K562 (cell line): ENCODE measurements at regions not wholly inside any gene's neighbourhood (a gene's known extent, or its start where the extent isn't known, plus 50 kb on each side); places are given as distances from the start of the nearest gene placed in this dataset.

ENCODE experiments used
- ATAC-seq: fragments of 200-7000 bp; cut with Tn5 transposase; 3 replicates; pipeline ENCODE4 v1.9.1; 2020; ENCODE audit warnings: moderate library complexity
- BruUV-seq: library from RNA; stranded (reverse); fragments of 400-500 nt; replicated peaks from 2 replicates; lab custom pipeline; 2021; lab: Mats Ljungman, UMichigan
- CTCF ChIA-PET: fragments of 300-600 bp; formaldehyde crosslinking; extraction: SDS; loops from one replicate; lab custom pipeline; 2021; ENCODE audit warnings: low intra/inter-chr PET ratio; lab: Yijun Ruan, JAX
- POLR2A ChIA-PET: fragments of 300-600, 350-650 bp; sonication (Branson Sonifier 250); formaldehyde crosslinking; extraction: SDS; loops from one replicate; lab custom pipeline; 2021; ENCODE audit warnings: antibody characterized with exemption, inconsistent platforms; lab: Yijun Ruan, JAX
- DNase-seq, 4 experiments: peaks; one replicate each; pipeline versions ENCODE4 v3.0.0 to v3.0.0-alpha.2; 2011 to 2018; ENCODE audit warnings: low spot score in 3 of 4, mixed read lengths in 3 of 4; ENCODE audit errors: extremely low read depth in 1 of 4
- FAIRE-seq: peaks from 2 replicates; lab custom pipeline; 2011; peaks lifted over from hg19 to GRCh38; lab: Jason Lieb, UNC
- H2AFZ ChIP-seq: 2 replicates; pipeline ENCODE4 v1.6.0; 2011; ENCODE audit warnings: low read depth, low read length, control low read depth, inconsistent platforms
- H3K27ac ChIP-seq: fragments of 200-600 bp; 3 replicates; pipeline ENCODE4 v1.8.0; 2011; ENCODE audit warnings: low read depth, mild to moderate bottlenecking, control low read depth, inconsistent platforms, low read length, moderate library complexity, mixed read lengths; ENCODE audit errors: extremely low read depth
- H3K27me3 ChIP-seq, 2 experiments: fragments of 300-600 bp in 1 of 2; 2 replicates in 1 of 2; 3 replicates in 1 of 2; pipeline versions ENCODE4 v1.6.0 to v1.8.0; 2011; ENCODE audit warnings: inconsistent platforms in 2 of 2, low read length in 2 of 2, mild to moderate bottlenecking in 1 of 2, mixed read lengths in 1 of 2, moderate library complexity in 1 of 2; ENCODE audit not compliant: control insufficient read depth in 2 of 2, insufficient read depth in 2 of 2
- H3K36me3 ChIP-seq: fragments of 300-600 bp; 3 replicates; pipeline ENCODE4 v1.8.0; 2011; ENCODE audit warnings: mild to moderate bottlenecking, low read length, inconsistent platforms; ENCODE audit not compliant: control insufficient read depth, insufficient read depth
- H3K4me1 ChIP-seq, 2 experiments: fragments of 200-600 bp in 1 of 2; replicated peaks in 1 of 2; 2 replicates in 1 of 2; 3 replicates in 1 of 2; pipeline versions ENCODE4 v1.5.1 to v1.8.0; 2011; ENCODE audit warnings: inconsistent platforms in 2 of 2, low read length in 2 of 2, mild to moderate bottlenecking in 1 of 2, mixed read lengths in 1 of 2, moderate library complexity in 1 of 2; ENCODE audit not compliant: control insufficient read depth in 2 of 2, insufficient read depth in 2 of 2
- H3K4me2 ChIP-seq: 2 replicates; pipeline ENCODE4 v1.6.1; 2011; ENCODE audit warnings: low read length, control low read depth, inconsistent platforms, mixed read lengths; ENCODE audit not compliant: insufficient read depth
- H3K4me3 ChIP-seq: fragments of 200-600 bp; sonication (generic), shearing (Covaris generic); 2 replicates; pipeline ENCODE4 v1.5.1; 2016; ENCODE audit warnings: control low read depth, inconsistent platforms
- H3K79me2 ChIP-seq: fragments of 200-600 bp; 3 replicates; pipeline ENCODE4 v1.8.0; 2011; ENCODE audit warnings: low read length, inconsistent platforms; ENCODE audit not compliant: control insufficient read depth, insufficient read depth
- H3K9ac ChIP-seq, 2 experiments: 2 replicates each; pipeline versions ENCODE4 v1.6.0 to v1.6.1; 2011; ENCODE audit warnings: low read depth in 2 of 2, low read length in 2 of 2, control low read depth in 1 of 2, inconsistent platforms in 1 of 2, mild to moderate bottlenecking in 1 of 2, mixed read lengths in 1 of 2; ENCODE audit not compliant: insufficient read depth in 1 of 2
- H3K9me1 ChIP-seq: one replicate; pipeline ENCODE4 v1.6.0; 2011; ENCODE audit warnings: inconsistent platforms, mild to moderate bottlenecking, low read length, moderate library complexity; ENCODE audit not compliant: control insufficient read depth, insufficient read depth
- H3K9me3 ChIP-seq: replicated peaks from 2 replicates; pipeline ENCODE4 v1.5.1; 2011; ENCODE audit warnings: low read depth, low read length, inconsistent platforms; ENCODE audit not compliant: control insufficient read depth, insufficient read depth
- H4K20me1 ChIP-seq: replicated peaks from 2 replicates; pipeline ENCODE4 v1.6.1; 2011; ENCODE audit warnings: low read length, inconsistent platforms, mixed read lengths; ENCODE audit not compliant: control insufficient read depth, insufficient read depth
- ARNT ChIP-seq, 2 experiments: fragments of 450-650 bp; IDR thresholded peaks; 2 replicates each; pipeline ENCODE4 v1.6.1; 2016; ENCODE audit warnings: mild to moderate bottlenecking in 1 of 2
- CC2D1A ChIP-seq: fragments of 450-650 bp; IDR thresholded peaks from 2 replicates; pipeline ENCODE4 v1.6.1; 2017; ENCODE audit warnings: mild to moderate bottlenecking
- CHAMP1 ChIP-seq: fragments of 450-650 bp; IDR thresholded peaks from 2 replicates; pipeline ENCODE4 v1.6.1; 2016; ENCODE audit warnings: mild to moderate bottlenecking
- CXXC5 ChIP-seq: fragments of 250-450 bp; sonication (Bioruptor Pico); IDR thresholded peaks from 2 replicates; pipeline ENCODE4 v1.8.0; 2022; ENCODE audit warnings: inconsistent platforms, mild to moderate bottlenecking, moderate library complexity
- HDGF ChIP-seq: fragments of 450-650 bp; IDR thresholded peaks from 2 replicates; pipeline ENCODE4 v1.6.1; 2016
- HMGN3 ChIP-seq: IDR thresholded peaks from 2 replicates; pipeline ENCODE4 v1.6.1; 2011; ENCODE audit warnings: borderline replicate concordance, low read depth, mild to moderate bottlenecking, mixed read lengths, low read length; ENCODE audit not compliant: insufficient read length; ENCODE audit errors: extremely low read depth
- KDM1A ChIP-seq, 2 experiments: fragments of 450-650 bp; IDR thresholded peaks; 2 replicates each; pipeline ENCODE4 v1.6.1; 2016; ENCODE audit warnings: mild to moderate bottlenecking in 2 of 2
- L3MBTL2 ChIP-seq: fragments of 450-650 bp; IDR thresholded peaks from 2 replicates; pipeline ENCODE4 v1.6.1; 2016; ENCODE audit warnings: mild to moderate bottlenecking, moderate library complexity
- MITF ChIP-seq: IDR thresholded peaks from 2 replicates; pipeline ENCODE4 v1.6.1; 2014; ENCODE audit warnings: antibody characterized with exemption
- NBN ChIP-seq: fragments of 450-650 bp; IDR thresholded peaks from 2 replicates; pipeline ENCODE4 v1.6.1; 2016; ENCODE audit warnings: low read depth, mild to moderate bottlenecking
- NR2C1 ChIP-seq, 2 experiments: fragments of 450-650 bp; IDR thresholded peaks; 2 replicates each; pipeline ENCODE4 v1.6.1; 2017; ENCODE audit warnings: mild to moderate bottlenecking in 2 of 2, antibody characterized with exemption in 1 of 2, inconsistent platforms in 1 of 2, missing compliant biosample characterization in 1 of 2, missing genetic modification characterization in 1 of 2
- SMARCE1 ChIP-seq: fragments of 450-650 bp; IDR thresholded peaks from 2 replicates; pipeline ENCODE4 v1.7.1; 2016; ENCODE audit warnings: mild to moderate bottlenecking
- TEAD4 ChIP-seq, 2 experiments: sonication (generic) in 1 of 2; formaldehyde crosslinking in 1 of 2; IDR thresholded peaks; 2 replicates each; pipeline versions ENCODE4 v1.6.1 to v1.8.0; 2012 to 2022; ENCODE audit warnings: borderline replicate concordance in 1 of 2, inconsistent platforms in 1 of 2, low read length in 1 of 2, mild to moderate bottlenecking in 1 of 2, missing genetic modification reagents in 1 of 2
- ZNF316 ChIP-seq: fragments of 450-650 bp; IDR thresholded peaks from 2 replicates; pipeline ENCODE4 v1.6.1; 2016
- ZNF592 ChIP-seq: fragments of 450-650 bp; IDR thresholded peaks from 2 replicates; pipeline ENCODE4 v1.6.1; 2017; ENCODE audit warnings: antibody characterized with exemption, mild to moderate bottlenecking
- WGBS: fragments of 100-300 bp; shearing (Covaris generic); methylation state at CpG from one replicate; pipeline ENCODE4 v1.1.6; 2016; ENCODE audit warnings: low coverage, mixed read lengths; ENCODE audit not compliant: insufficient coverage; ENCODE audit errors: missing lambda C conversion rate; 5-methylcytosine and 5-hydroxymethylcytosine counted together
- in situ Hi-C: fragments of 300-500 bp; cut with MboI; formaldehyde crosslinking; loops from 4 replicates; pipeline ENCODE4 v1.15.0; 2018; ENCODE audit warnings: inconsistent platforms, mixed read lengths
- intact Hi-C: fragments of 100-400 bp; cut with micrococcal nuclease; formaldehyde crosslinking; loops from 2 replicates; pipeline ENCODE4 v1.14.2; 2022

- peak overlapping the region; percentile 59 for H3K27ac ChIP-seq
- H3K36me3 ChIP-seq, result no peaks in the 10 kb centered on the region
- DNase-seq, result peak; percentile 40 to 90 (median 66)
- no peaks in the 10 kb centered on the region for H4K20me1 ChIP-seq
- in situ Hi-C loops (no loop called here), intact Hi-C loops (loop anchor here (2.0 kb wide), 1 partner anchor 24 kb away; no protein-coding TSS in a partner anchor)
- H3K4me3 ChIP-seq, result no peak overlapping the region
- H3K4me1 ChIP-seq, result peaks cover 4 to 22% of the 10 kb centered on the region in 2 experiments; a peak in 3 of 5 replicates
- CTCF ChIA-PET, result no interaction called here
- WGBS, result 0% methylated on average over 4 of the region's 4 CpGs
- H3K9ac ChIP-seq, result peak overlapping the region in 1 of 2 experiments; percentile 2; a peak in 1 of 4 replicates
- POLR2A ChIA-PET, result interaction anchor here (1.0 to 1.1 kb wide), 2 partner anchors 11 to 19 kb away, joined by 3 read pairs; no protein-coding TSS in a partner anchor
- BruUV-seq, result no TSS peak
- no peaks in the 10 kb centered on the region for H3K9me3 ChIP-seq
- H2AFZ ChIP-seq, result peak overlapping the region; percentile 87
- peak overlapping the region; percentile 57 for H3K4me2 ChIP-seq
- peak; percentile 89 for ATAC-seq
- peak; percentile 95 for FAIRE-seq
- H3K9me1 ChIP-seq, result no peaks in the 10 kb centered on the region
- H3K27me3 ChIP-seq, result no peaks in the 10 kb centered on the region
- H3K79me2 ChIP-seq, result no peaks in the 10 kb centered on the region
- TF ChIP-seq MITF, result no peak
- TF ChIP-seq CC2D1A, result peak; percentile 67; the same call in 1 of the 2 replicates
- TF ChIP-seq CXXC5, result peak; percentile 36; the same call in 1 of the 2 replicates
- TF ChIP-seq HDGF, result 0 out of 2 replicates have a peak, but pooled peaks have one; percentile 55
- 0 out of 2 replicates have a peak, but pooled peaks have one; percentile 14 for TF ChIP-seq L3MBTL2
- TF ChIP-seq SMARCE1, result peak; percentile 57; the same call in 1 of the 2 replicates
- TF ChIP-seq ZNF316, result 0 out of 2 replicates have a peak, but pooled peaks have one; percentile 14
- TF ChIP-seq NR2C1 (IDR thresholded peaks at IDR 0.05), result peak; percentile 60
- no peak for TF ChIP-seq NR2C1 (tag; IDR thresholded peaks at IDR 0.05)
- no peak for TF ChIP-seq HMGN3
- TF ChIP-seq ZNF592, result peak; percentile 90
- peak; percentile 80 for TF ChIP-seq TEAD4 (IDR thresholded peaks at IDR 0.05; ENCODE audit: low read length)
- no peak for TF ChIP-seq TEAD4 (CRISPR knock-in tag; IDR thresholded peaks at IDR 0.05; ENCODE audit: borderline replicate concordance)
- peak in 1 of 2 experiments; percentile 67; a peak in 3 of 4 replicates for TF ChIP-seq KDM1A (IDR thresholded peaks at IDR 0.05)
- TF ChIP-seq NBN, result peak; percentile 77; the same call in 1 of the 2 replicates
- peak; percentile 81 for TF ChIP-seq CHAMP1
- TF ChIP-seq ARNT (IDR thresholded peaks at IDR 0.05), result peak in 1 of 2 experiments; percentile 54; a peak in 2 of 4 replicates
Observed at GRCh38 chr7:43034535-43035002, 77.9 kb upstream of the HECW1 start.
